Osteocyte (in vitro differentiated cells): ENCODE measurements at regions not wholly inside any gene's neighbourhood (a gene's known extent, or its start where the extent isn't known, plus 50 kb on each side); places are given as distances from the start of the nearest gene placed in this dataset.

Experiments used
- DNase-seq: peaks from one replicate; pipeline ENCODE4 v3.0.0; 2021; ENCODE audit warnings: mixed read lengths; ENCODE audit not compliant: unreplicated experiment; ENCODE audit errors: extremely low spot score
- H3K27ac Mint-ChIP-seq: one replicate; pipeline ENCODE4 v1.8.0; 2021; ENCODE audit warnings: mild to moderate bottlenecking, mixed read lengths; ENCODE audit not compliant: unreplicated experiment
- H3K27me3 Mint-ChIP-seq: one replicate; pipeline ENCODE4 v1.8.0; 2021; ENCODE audit warnings: mixed read lengths; ENCODE audit not compliant: unreplicated experiment
- H3K36me3 Mint-ChIP-seq: one replicate; pipeline ENCODE4 v1.8.0; 2021; ENCODE audit warnings: mixed read lengths; ENCODE audit not compliant: unreplicated experiment
- H3K4me1 Mint-ChIP-seq: one replicate; pipeline ENCODE4 v1.8.0; 2021; ENCODE audit warnings: mixed read lengths; ENCODE audit not compliant: unreplicated experiment
- H3K4me3 Mint-ChIP-seq: one replicate; pipeline ENCODE4 v1.8.0; 2021; ENCODE audit warnings: mild to moderate bottlenecking, moderate library complexity, mixed read lengths; ENCODE audit not compliant: unreplicated experiment
- H3K9me3 Mint-ChIP-seq: one replicate; pipeline ENCODE4 v1.8.0; 2021; ENCODE audit warnings: mixed read lengths; ENCODE audit not compliant: unreplicated experiment
- TF ChIP-seq, protein P1 (sequence below): fragments of 200-600 bp; sonication (generic); IDR thresholded peaks from 2 replicates; pipeline ENCODE4 v1.5.0; 2021; ENCODE audit warnings: antibody characterized with exemption, mild to moderate bottlenecking, moderate library complexity

DNA sequence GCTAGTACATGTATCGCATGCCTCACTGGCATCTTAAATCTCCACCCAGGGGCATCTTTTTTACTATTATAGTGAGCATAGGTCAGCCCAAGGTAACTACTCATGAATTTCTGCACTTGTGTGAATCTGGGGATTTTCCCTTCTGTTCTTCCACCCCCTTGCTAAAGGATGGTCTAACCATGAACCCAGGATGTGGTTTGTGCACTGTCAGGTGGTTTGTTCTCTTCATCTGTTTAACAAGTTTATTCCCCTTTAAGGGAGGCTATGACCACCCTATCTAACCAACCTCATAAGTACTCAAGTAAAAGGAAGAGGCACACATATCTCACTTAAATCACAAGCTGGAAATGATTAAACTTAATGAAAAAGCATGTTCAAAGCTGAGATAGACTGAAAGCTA lies 243.0 kb downstream of the RPRM start:
- Mint-ChIP-seq H3K9me3 (peaks cover 8% of the 10 kb centered on the region), H3K27me3 (no peaks in the 10 kb centered on the region), H3K27ac (no peak overlapping the region), H3K36me3 (no peaks in the 10 kb centered on the region), H3K4me1 (no peaks in the 10 kb centered on the region), H3K4me3 (no peak overlapping the region)
- TF ChIP-seq, protein P1, sequence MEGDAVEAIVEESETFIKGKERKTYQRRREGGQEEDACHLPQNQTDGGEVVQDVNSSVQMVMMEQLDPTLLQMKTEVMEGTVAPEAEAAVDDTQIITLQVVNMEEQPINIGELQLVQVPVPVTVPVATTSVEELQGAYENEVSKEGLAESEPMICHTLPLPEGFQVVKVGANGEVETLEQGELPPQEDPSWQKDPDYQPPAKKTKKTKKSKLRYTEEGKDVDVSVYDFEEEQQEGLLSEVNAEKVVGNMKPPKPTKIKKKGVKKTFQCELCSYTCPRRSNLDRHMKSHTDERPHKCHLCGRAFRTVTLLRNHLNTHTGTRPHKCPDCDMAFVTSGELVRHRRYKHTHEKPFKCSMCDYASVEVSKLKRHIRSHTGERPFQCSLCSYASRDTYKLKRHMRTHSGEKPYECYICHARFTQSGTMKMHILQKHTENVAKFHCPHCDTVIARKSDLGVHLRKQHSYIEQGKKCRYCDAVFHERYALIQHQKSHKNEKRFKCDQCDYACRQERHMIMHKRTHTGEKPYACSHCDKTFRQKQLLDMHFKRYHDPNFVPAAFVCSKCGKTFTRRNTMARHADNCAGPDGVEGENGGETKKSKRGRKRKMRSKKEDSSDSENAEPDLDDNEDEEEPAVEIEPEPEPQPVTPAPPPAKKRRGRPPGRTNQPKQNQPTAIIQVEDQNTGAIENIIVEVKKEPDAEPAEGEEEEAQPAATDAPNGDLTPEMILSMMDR: no peak
- DNase-seq: no peak

DNA sequence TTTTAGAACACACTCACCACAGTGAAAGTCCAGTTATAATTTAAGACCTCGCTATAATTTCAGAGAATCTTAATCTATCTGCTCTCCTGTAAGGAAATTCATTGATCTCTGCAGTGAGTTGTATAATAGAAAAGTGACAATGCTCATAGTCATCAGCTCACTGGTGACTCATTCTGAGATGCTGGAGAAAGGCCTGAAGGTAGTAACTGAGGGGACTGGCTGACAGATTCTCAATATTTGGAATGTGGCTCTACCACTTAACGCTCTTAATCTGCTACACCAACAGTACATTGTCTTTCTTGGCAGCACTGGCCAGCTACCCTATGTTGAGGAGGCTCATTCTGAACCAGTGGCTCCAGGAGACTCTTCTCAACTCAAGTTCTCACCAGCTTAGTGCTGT lies 246.1 kb downstream of the RPRM start:
- no peak for DNase-seq
- no peaks in the 10 kb centered on the region for H3K4me1 Mint-ChIP-seq
- H3K27ac Mint-ChIP-seq: no peak overlapping the region
- no peak overlapping the region for H3K4me3 Mint-ChIP-seq
- H3K36me3 Mint-ChIP-seq: no peaks in the 10 kb centered on the region
- H3K27me3 Mint-ChIP-seq: no peaks in the 10 kb centered on the region
- peaks cover 5% of the 10 kb centered on the region for H3K9me3 Mint-ChIP-seq
- TF ChIP-seq, protein P1: no peak

DNA sequence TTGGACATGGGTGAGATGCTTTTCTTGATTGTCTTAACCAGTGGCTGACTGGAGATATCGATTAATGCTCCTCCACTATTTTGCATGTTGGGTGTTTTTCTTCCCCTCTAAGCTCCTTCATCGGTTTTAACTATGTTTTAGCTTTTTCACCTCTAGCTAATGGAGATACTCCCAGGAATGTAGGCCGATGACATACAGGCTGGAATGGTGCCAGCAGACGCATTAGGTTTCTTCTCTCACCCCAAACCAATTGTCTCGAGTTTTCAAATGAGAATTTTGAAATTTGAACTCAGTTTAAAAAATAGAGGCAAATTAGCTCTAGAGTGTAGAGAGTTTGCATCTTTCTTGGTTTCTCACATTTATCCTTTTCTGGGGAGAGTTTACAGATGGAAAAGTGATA lies 247.6 kb downstream of the RPRM start:
- Mint-ChIP-seq H3K27ac (no peak overlapping the region), H3K4me3 (no peak overlapping the region), H3K36me3 (no peaks in the 10 kb centered on the region), H3K27me3 (no peaks in the 10 kb centered on the region), H3K9me3 (peaks cover 12% of the 10 kb centered on the region), H3K4me1 (no peaks in the 10 kb centered on the region)
- DNase-seq: no peak
- TF ChIP-seq, protein P1: no peak

DNA sequence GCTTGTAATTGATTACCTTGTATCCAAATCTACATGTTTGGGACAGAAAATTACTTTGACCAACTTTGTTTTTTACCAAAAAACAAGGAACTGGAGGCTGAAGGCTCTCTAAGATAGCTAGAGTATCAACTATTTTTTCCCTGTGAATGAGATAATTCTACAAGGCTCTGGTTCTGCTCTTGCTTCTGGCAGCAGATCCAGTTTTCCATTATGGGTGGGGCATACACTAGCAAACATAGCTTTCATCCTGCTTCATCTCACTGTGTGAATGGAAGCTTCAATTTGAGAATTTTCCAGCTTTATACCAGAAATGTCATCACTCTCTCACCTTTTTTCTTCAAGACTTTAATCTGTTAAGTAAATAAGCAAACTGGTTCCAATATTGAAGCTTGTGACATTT lies 249.7 kb downstream of the RPRM start:
- Mint-ChIP-seq H3K27ac (no peak overlapping the region), H3K4me3 (no peak overlapping the region), H3K9me3 (peaks cover 23% of the 10 kb centered on the region), H3K27me3 (no peaks in the 10 kb centered on the region), H3K36me3 (no peaks in the 10 kb centered on the region), H3K4me1 (no peaks in the 10 kb centered on the region)
- TF ChIP-seq, protein P1: no peak
- no peak for DNase-seq

DNA sequence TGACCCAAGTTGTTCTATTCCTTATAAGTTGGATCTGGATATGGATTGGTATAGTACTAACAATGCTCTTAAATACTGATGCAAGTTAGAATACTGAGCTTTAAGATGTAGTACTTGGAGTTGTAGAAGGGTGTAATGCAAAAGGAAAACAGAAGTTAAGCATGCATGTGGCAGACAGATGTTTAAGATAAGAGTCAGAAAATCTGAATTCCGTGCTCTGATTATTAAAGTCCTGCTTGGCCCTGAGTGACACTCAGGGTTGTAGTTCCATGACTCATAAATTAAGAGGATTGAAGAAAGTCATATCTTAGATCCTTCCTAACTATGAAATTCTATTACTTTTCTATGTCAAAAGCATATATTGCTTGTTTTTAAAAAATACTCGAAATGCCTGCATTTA lies 250.6 kb downstream of the RPRM start:
- Mint-ChIP-seq H3K4me3 (no peak overlapping the region), H3K27me3 (no peaks in the 10 kb centered on the region), H3K4me1 (no peaks in the 10 kb centered on the region), H3K36me3 (no peaks in the 10 kb centered on the region), H3K27ac (no peak overlapping the region), H3K9me3 (peaks cover 23% of the 10 kb centered on the region)
- TF ChIP-seq, protein P1: no peak
- no peak for DNase-seq
